Upper lobe of left lung (tissue), 4 donors: ENCODE measurements at regions not wholly inside any gene's neighbourhood (a gene's known extent, or its start where the extent isn't known, plus 50 kb on each side); places are given as distances from the start of the nearest gene placed in this dataset.

Source experiments
- POLR2A ChIP-seq, 4 donors: fragments of 450-650 bp; IDR thresholded peaks; one replicate each; pipeline ENCODE4 v1.5.1; 2016 to 2017; ENCODE audit warnings: antibody characterized with exemption in 4 of 4, mild to moderate bottlenecking in 2 of 4
- POLR2AphosphoS5 ChIP-seq, 2 donors: sonication (generic); formaldehyde crosslinking; IDR thresholded peaks; one replicate each; pipeline ENCODE4 v1.5.1; 2017; ENCODE audit warnings: antibody characterized with exemption in 2 of 2
- TF ChIP-seq, protein P1 (sequence below), 6 experiments: fragments of 450-650 bp in 4 of 6; fragments of 200-600 bp in 2 of 6; sonication (generic) in 2 of 6; IDR thresholded peaks; one replicate each; pipeline ENCODE4 v1.5.1; 2016 to 2019; ENCODE audit warnings: antibody characterized with exemption in 6 of 6

DNA sequence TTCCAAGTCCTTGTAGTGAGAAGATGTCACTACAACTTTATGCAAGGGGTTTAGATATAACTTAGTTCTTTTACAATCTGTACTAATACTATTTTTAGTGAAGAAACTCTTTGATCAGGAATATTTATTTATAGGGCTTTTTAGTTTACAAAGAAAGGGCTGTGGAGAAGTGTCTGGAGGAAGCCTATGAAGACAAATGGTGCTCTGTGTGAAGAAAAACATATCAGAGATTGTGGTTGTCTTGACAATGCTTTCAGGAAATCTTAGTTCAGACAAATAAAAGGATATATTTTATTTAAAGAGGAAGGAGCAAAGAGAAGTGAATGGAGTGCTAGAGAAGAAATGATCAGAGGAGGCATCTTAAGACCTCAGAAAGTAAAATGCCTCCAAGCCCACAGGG lies 824.9 kb downstream of the DCDC2C start:
- TF ChIP-seq, protein P1, sequence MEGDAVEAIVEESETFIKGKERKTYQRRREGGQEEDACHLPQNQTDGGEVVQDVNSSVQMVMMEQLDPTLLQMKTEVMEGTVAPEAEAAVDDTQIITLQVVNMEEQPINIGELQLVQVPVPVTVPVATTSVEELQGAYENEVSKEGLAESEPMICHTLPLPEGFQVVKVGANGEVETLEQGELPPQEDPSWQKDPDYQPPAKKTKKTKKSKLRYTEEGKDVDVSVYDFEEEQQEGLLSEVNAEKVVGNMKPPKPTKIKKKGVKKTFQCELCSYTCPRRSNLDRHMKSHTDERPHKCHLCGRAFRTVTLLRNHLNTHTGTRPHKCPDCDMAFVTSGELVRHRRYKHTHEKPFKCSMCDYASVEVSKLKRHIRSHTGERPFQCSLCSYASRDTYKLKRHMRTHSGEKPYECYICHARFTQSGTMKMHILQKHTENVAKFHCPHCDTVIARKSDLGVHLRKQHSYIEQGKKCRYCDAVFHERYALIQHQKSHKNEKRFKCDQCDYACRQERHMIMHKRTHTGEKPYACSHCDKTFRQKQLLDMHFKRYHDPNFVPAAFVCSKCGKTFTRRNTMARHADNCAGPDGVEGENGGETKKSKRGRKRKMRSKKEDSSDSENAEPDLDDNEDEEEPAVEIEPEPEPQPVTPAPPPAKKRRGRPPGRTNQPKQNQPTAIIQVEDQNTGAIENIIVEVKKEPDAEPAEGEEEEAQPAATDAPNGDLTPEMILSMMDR (IDR thresholded peaks at IDR 0.05) = no peak
- TF ChIP-seq POLR2A (IDR thresholded peaks at IDR 0.05) = no peak
- no peak for TF ChIP-seq POLR2AphosphoS5 (IDR thresholded peaks at IDR 0.05)
